ENCODE measurements at regions not wholly inside any gene's neighbourhood (a gene's known extent, or its start where the extent isn't known, plus 50 kb on each side); places are given as distances from the start of the nearest gene placed in this dataset.
"Not testable (repeated sequence)": the region's sequence is repeated elsewhere in the genome, so short reads cannot be mapped to it uniquely, and the experiment has no call there.

- DNase-seq: no peak
- no peaks in the 10 kb centered on the region for H3K36me3 Mint-ChIP-seq (ENCODE audit: low read depth)
- no peak for ATAC-seq (ENCODE audit: low read depth)
- no peaks in the 10 kb centered on the region for H3K9me3 Mint-ChIP-seq
- ChIA-PET POLR2A (no interaction called here), CTCF (no interaction called here)
- no peaks in the 10 kb centered on the region for H3K27me3 Mint-ChIP-seq
- no peak overlapping the region for H3K4me3 Mint-ChIP-seq
- TF ChIP-seq CTCF (IDR thresholded peaks at IDR 0.05): no peak
- no peak overlapping the region for H3K27ac Mint-ChIP-seq
- intact Hi-C loops (cut with micrococcal nuclease): no loop called here
- no peaks in the 10 kb centered on the region for H3K4me1 Mint-ChIP-seq
Measured at GRCh38 chr1:172789840-172790239, 130.9 kb downstream of the FASLG start.

GRCh38 chr1:172790245-172790644 is 131.3 kb downstream of the FASLG start:
- no peaks in the 10 kb centered on the region for H3K9me3 Mint-ChIP-seq
- ATAC-seq (ENCODE audit: low read depth): no peak
- TF ChIP-seq CTCF (IDR thresholded peaks at IDR 0.05): no peak
- no peak for DNase-seq
- no peak overlapping the region for H3K27ac Mint-ChIP-seq
- CTCF ChIA-PET: no interaction called here
- no peak overlapping the region for H3K4me3 Mint-ChIP-seq
- H3K36me3 Mint-ChIP-seq (ENCODE audit: low read depth): no peaks in the 10 kb centered on the region
- no peaks in the 10 kb centered on the region for H3K27me3 Mint-ChIP-seq
- no peaks in the 10 kb centered on the region for H3K4me1 Mint-ChIP-seq
- POLR2A ChIA-PET: no interaction called here
- intact Hi-C loops (cut with micrococcal nuclease): no loop called here

GRCh38 chr1:172793823-172794222 is 134.9 kb downstream of the FASLG start:
- CTCF ChIA-PET: no interaction called here
- intact Hi-C loops (cut with micrococcal nuclease): no loop called here
- no peaks in the 10 kb centered on the region for H3K27me3 Mint-ChIP-seq

GRCh38 chr1:172795741-172796140 is 136.8 kb downstream of the FASLG start:
- CTCF ChIA-PET: no interaction called here
- no peaks in the 10 kb centered on the region for H3K36me3 Mint-ChIP-seq (ENCODE audit: low read depth)
- intact Hi-C loops (cut with micrococcal nuclease): no loop called here
- no peaks in the 10 kb centered on the region for H3K4me1 Mint-ChIP-seq
- ATAC-seq (ENCODE audit: low read depth) (no peak), DNase-seq (no peak)
- TF ChIP-seq CTCF (IDR thresholded peaks at IDR 0.05): no peak
- no peak overlapping the region for H3K4me3 Mint-ChIP-seq
- no peak overlapping the region for H3K27ac Mint-ChIP-seq
- H3K9me3 Mint-ChIP-seq: no peaks in the 10 kb centered on the region
- no peaks in the 10 kb centered on the region for H3K27me3 Mint-ChIP-seq
- POLR2A ChIA-PET: no interaction called here

More at GRCh38 chr1:172793823-172794222, 134.9 kb downstream of the FASLG start:
- TF ChIP-seq CTCF (IDR thresholded peaks at IDR 0.05): no peak
- Mint-ChIP-seq H3K9me3 (no peaks in the 10 kb centered on the region), H3K27ac (no peak overlapping the region), H3K36me3 (ENCODE audit: low read depth) (no peaks in the 10 kb centered on the region), H3K4me1 (no peaks in the 10 kb centered on the region), H3K4me3 (no peak overlapping the region)
- no peak for ATAC-seq (ENCODE audit: low read depth)
- POLR2A ChIA-PET: interaction anchor here (0.6 kb wide), 1 partner anchor 113 kb away, joined by 6 read pairs; no protein-coding TSS in a partner anchor
- DNase-seq: no peak

- CTCF ChIA-PET; H3K4me1 Mint-ChIP-seq; H3K9me3 Mint-ChIP-seq; POLR2A ChIA-PET; H3K27me3 Mint-ChIP-seq; H3K27ac Mint-ChIP-seq; H3K4me3 Mint-ChIP-seq; H3K36me3 Mint-ChIP-seq (ENCODE audit: low read depth); ATAC-seq (ENCODE audit: low read depth); intact Hi-C loops (cut with micrococcal nuclease); DNase-seq: not testable (repeated sequence)
Measured at GRCh38 chr1:172799804-172800203, 140.9 kb downstream of the FASLG start.

- ChIA-PET POLR2A (no interaction called here), CTCF (no interaction called here)
- no peaks in the 10 kb centered on the region for H3K27me3 Mint-ChIP-seq
- H3K4me3 Mint-ChIP-seq: no peak overlapping the region
- no peak overlapping the region for H3K27ac Mint-ChIP-seq
- no peaks in the 10 kb centered on the region for H3K36me3 Mint-ChIP-seq (ENCODE audit: low read depth)
- H3K4me1 Mint-ChIP-seq: peaks cover 1% of the 10 kb centered on the region
- ATAC-seq (ENCODE audit: low read depth): no peak
- H3K9me3 Mint-ChIP-seq: peaks cover 5% of the 10 kb centered on the region
- no peak for DNase-seq
- intact Hi-C loops (cut with micrococcal nuclease): no loop called here
- no peak for TF ChIP-seq CTCF (IDR thresholded peaks at IDR 0.05)
Measured at GRCh38 chr1:172801771-172802322, 142.9 kb downstream of the FASLG start.

All from activated B cell treated with CpG ODN at 0.5 μM for 24 hours (primary cell).